ENCODE measurements at regions not wholly inside any gene's neighbourhood (a gene's known extent, or its start where the extent isn't known, plus 50 kb on each side); places are given as distances from the start of the nearest gene placed in this dataset.

DNA sequence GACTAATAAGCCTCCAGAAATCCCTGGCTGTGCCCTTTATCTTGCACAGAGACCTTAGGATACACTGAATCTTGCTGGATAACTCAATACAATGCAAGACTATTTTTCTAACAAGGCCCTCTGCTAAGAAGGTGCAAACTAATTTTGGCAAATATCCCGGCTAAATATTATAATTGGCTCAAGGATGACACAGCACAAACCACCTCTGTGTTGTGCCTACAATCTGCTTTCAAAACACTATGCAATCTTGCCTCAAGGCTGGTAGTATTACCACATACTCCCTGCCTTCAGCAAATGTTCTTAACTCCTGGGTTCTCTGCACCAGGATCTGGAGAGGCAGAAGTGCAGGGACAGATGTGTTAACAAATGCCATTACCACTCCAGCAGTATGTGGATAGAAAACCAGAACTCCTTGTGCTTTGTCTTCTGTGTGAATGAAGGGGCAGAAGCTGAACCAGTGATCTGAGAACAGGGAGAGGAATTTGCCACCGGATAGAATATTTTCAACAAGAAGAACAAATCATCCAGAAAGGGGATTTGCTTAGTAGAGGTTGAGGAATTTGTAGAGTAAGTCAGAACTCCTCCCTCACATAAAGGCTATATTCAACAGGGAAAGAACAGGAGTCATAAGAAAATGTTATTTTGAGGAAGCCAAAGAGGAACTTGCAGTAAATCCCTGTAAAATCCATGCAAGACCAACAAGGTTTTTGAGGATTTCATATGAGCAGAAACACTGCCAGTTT is 74.1 kb upstream of the SLC4A11 start:
- Histone ChIP-seq H3K36me3 (ENCODE audit: control insufficient read depth in 2 of 2, insufficient read depth in 1 of 2, low read length in 2 of 2) (peaks cover 8 to 9% of the 10 kb centered on the region in 2 experiments), H3K27ac (ENCODE audit: extremely low read depth, low read depth, low read length) (no peak overlapping the region), H3K4me3 (ENCODE audit: low read depth, low read length) (no peak overlapping the region), H3K9me3 (ENCODE audit: control insufficient read depth, insufficient read depth, low read depth, low read length) (no peaks in the 10 kb centered on the region), H3K4me1 (ENCODE audit: control insufficient read depth, insufficient read depth, low read length) (peaks cover 3% of the 10 kb centered on the region; the same call in 1 of the 2 replicates)
- POLR2A ChIA-PET, result no interaction called here
- CTCF ChIA-PET, result interaction anchor here (0.6 to 4.9 kb wide), 6 partner anchors 50 to 461 kb away, joined by 3 to 54 read pairs (median 4); no protein-coding TSS in a partner anchor
- TF ChIP-seq MYNN (tag by site-specific recombination; IDR thresholded peaks at IDR 0.05; ENCODE audit: borderline replicate concordance), result no peak
- no peak for TF ChIP-seq FEZF1 (tag by site-specific recombination; IDR thresholded peaks at IDR 0.05)
- no peak for TF ChIP-seq ZNF155 (tag by site-specific recombination; IDR thresholded peaks at IDR 0.05)
- TF ChIP-seq SCRT1 (tag by site-specific recombination; IDR thresholded peaks at IDR 0.05; ENCODE audit: borderline replicate concordance), result no peak
- no peak for TF ChIP-seq ZNF157 (tag by site-specific recombination; IDR thresholded peaks at IDR 0.05)
- TF ChIP-seq ZNF776 (tag by site-specific recombination; IDR thresholded peaks at IDR 0.05; ENCODE audit: borderline replicate concordance), result no peak
- TF ChIP-seq ZBTB8A (tag by site-specific recombination; IDR thresholded peaks at IDR 0.05), result no peak
- TF ChIP-seq, protein P1, sequence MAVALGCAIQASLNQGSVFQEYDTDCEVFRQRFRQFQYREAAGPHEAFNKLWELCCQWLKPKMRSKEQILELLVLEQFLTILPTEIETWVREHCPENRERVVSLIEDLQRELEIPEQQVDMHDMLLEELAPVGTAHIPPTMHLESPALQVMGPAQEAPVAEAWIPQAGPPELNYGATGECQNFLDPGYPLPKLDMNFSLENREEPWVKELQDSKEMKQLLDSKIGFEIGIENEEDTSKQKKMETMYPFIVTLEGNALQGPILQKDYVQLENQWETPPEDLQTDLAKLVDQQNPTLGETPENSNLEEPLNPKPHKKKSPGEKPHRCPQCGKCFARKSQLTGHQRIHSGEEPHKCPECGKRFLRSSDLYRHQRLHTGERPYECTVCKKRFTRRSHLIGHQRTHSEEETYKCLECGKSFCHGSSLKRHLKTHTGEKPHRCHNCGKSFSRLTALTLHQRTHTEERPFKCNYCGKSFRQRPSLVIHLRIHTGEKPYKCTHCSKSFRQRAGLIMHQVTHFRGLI (tag by site-specific recombination; IDR thresholded peaks at IDR 0.05), result no peak
- no peak for TF ChIP-seq SP2 (tag by site-specific recombination; IDR thresholded peaks at IDR 0.05)
- no peak for TF ChIP-seq ZNF843 (tag by site-specific recombination; IDR thresholded peaks at IDR 0.05)
- TF ChIP-seq ZNF610 (tag by site-specific recombination; IDR thresholded peaks at IDR 0.05; ENCODE audit: borderline replicate concordance), result no peak
- TF ChIP-seq ZNF701 (tag by site-specific recombination; IDR thresholded peaks at IDR 0.05), result no peak
- no peak for TF ChIP-seq HOXD13 (CRISPR knock-in tag; IDR thresholded peaks at IDR 0.05; ENCODE audit: borderline replicate concordance)

DNA sequence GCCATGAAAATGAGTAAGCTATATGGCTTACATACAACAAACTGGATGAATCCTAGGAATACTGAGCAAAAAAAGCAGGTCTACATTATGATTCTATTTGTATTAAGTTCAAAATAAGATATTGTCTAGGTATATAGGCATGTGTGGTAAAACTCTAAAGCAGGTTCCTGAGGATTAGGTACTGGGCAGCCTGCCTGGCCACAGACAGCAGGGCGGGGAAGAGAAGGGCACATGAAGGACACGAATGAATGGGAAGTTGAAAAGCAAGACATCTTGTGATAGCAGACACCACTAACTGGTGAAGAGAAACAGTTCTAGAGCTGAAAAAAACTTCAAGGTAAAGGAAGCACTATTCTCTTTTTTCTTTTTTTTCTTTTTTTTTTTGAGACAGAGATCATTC is 72.6 kb upstream of the SLC4A11 start:
- POLR2A ChIA-PET, result no interaction called here
- TF ChIP-seq ZNF830 (tag by site-specific recombination; IDR thresholded peaks at IDR 0.05; ENCODE audit: low read depth), result no peak
- no peak for TF ChIP-seq ZNF555 (tag by site-specific recombination; conservative IDR thresholded peaks at IDR 0.05)
- TF ChIP-seq ZNF16 (tag by site-specific recombination; IDR thresholded peaks at IDR 0.05; ENCODE audit: low read depth), result no peak
- no peak for TF ChIP-seq ZNF747 (tag by site-specific recombination; IDR thresholded peaks at IDR 0.05)
- no peak for TF ChIP-seq ZNF629 (tag by site-specific recombination; IDR thresholded peaks at IDR 0.05)
- no peak for TF ChIP-seq ZNF324 (tag by site-specific recombination; IDR thresholded peaks at IDR 0.05)
- no peak for TF ChIP-seq FEZF1 (tag by site-specific recombination; IDR thresholded peaks at IDR 0.05)
- no peak for TF ChIP-seq ZNF311 (tag by site-specific recombination; IDR thresholded peaks at IDR 0.05; ENCODE audit: borderline replicate concordance)
- no peak for TF ChIP-seq EGR2 (tag by site-specific recombination; IDR thresholded peaks at IDR 0.05; ENCODE audit: low read depth)
- TF ChIP-seq ZNF341 (tag by site-specific recombination; IDR thresholded peaks at IDR 0.05; ENCODE audit: low read depth), result no peak
- Histone ChIP-seq H3K9me3 (ENCODE audit: control insufficient read depth, insufficient read depth, low read depth, low read length) (no peaks in the 10 kb centered on the region), H3K36me3 (ENCODE audit: control insufficient read depth in 2 of 2, insufficient read depth in 1 of 2, low read length in 2 of 2) (peaks cover 6 to 17% of the 10 kb centered on the region in 2 experiments), H3K4me3 (ENCODE audit: low read depth, low read length) (no peak overlapping the region), H3K27ac (ENCODE audit: extremely low read depth, low read depth, low read length) (no peak overlapping the region), H3K4me1 (ENCODE audit: control insufficient read depth, insufficient read depth, low read length) (peaks cover 3% of the 10 kb centered on the region; the same call in 1 of the 2 replicates)
- CTCF ChIA-PET, result interaction anchor here (0.6 to 1.0 kb wide), 5 partner anchors 9 to 366 kb away, joined by 3 to 4 read pairs (median 3); no protein-coding TSS in a partner anchor
